Endothelial cell of umbilical vein (primary cell): ENCODE measurements at regions not wholly inside any gene's neighbourhood (a gene's known extent, or its start where the extent isn't known, plus 50 kb on each side); places are given as distances from the start of the nearest gene placed in this dataset.

Experiments used
- BruUV-seq: library from RNA; stranded (reverse); fragments of 400-500 nt; replicated peaks from 2 replicates; lab custom pipeline; 2021; lab: Mats Ljungman, UMichigan
- CTCF ChIA-PET: fragments of 300-600, 350-600 bp; sonication (Branson Sonifier 250); formaldehyde crosslinking; loops from one replicate; lab custom pipeline; 2021; ENCODE audit warnings: antibody characterized with exemption, inconsistent platforms; lab: Charles Lee
- POLR2A ChIA-PET: fragments of 300-600, 350-600 bp; sonication (Branson Sonifier 250); formaldehyde crosslinking; loops from one replicate; lab custom pipeline; 2021; ENCODE audit warnings: antibody characterized with exemption, inconsistent platforms; lab: Charles Lee
- DNase-seq: peaks from one replicate; pipeline ENCODE4 v3.0.0-alpha.2; 2011; ENCODE audit warnings: low read depth, low spot score
- FAIRE-seq: peaks from 2 replicates; lab custom pipeline; 2011; peaks lifted over from hg19 to GRCh38; lab: Jason Lieb, UNC
- H2AFZ ChIP-seq: 2 replicates; pipeline ENCODE4 v1.6.0; 2012; ENCODE audit warnings: low read depth, low read length, control low read depth, inconsistent platforms
- H3K27ac ChIP-seq: 2 replicates; pipeline ENCODE4 v1.5.1; 2011; ENCODE audit warnings: low read depth, mild to moderate bottlenecking, control low read depth, low read length, moderate library complexity; ENCODE audit not compliant: insufficient read depth
- H3K27me3 ChIP-seq, 2 experiments: 2 replicates each; pipeline versions ENCODE4 v1.6.0 to v1.6.1; 2011; ENCODE audit warnings: low read length in 2 of 2, mixed read lengths in 1 of 2; ENCODE audit not compliant: control insufficient read depth in 2 of 2, insufficient read depth in 2 of 2
- H3K36me3 ChIP-seq, 2 experiments: 2 replicates in 1 of 2; 3 replicates in 1 of 2; pipeline ENCODE4 v1.5.1; 2011; ENCODE audit warnings: low read length in 2 of 2, mild to moderate bottlenecking in 1 of 2, moderate library complexity in 1 of 2; ENCODE audit not compliant: control insufficient read depth in 2 of 2, insufficient read depth in 2 of 2; ENCODE audit errors: extremely low read depth in 1 of 2
- H3K4me1 ChIP-seq: 3 replicates; pipeline ENCODE4 v1.5.1; 2011; ENCODE audit warnings: mild to moderate bottlenecking, low read length; ENCODE audit not compliant: control insufficient read depth, insufficient read depth; ENCODE audit errors: extremely low read depth
- H3K4me2 ChIP-seq: 2 replicates; pipeline ENCODE4 v1.6.1; 2011; ENCODE audit warnings: low read length, control low read depth, mixed read lengths; ENCODE audit not compliant: insufficient read depth
- H3K4me3 ChIP-seq, 3 experiments: fragments of 200-600 bp in 1 of 3; sonication (generic), shearing (Covaris generic) in 1 of 3; replicated peaks in 1 of 3; 2 replicates each; pipeline ENCODE4 v1.5.1; 2011 to 2016; ENCODE audit warnings: control low read depth in 3 of 3, low read length in 3 of 3, mild to moderate bottlenecking in 2 of 3, inconsistent platforms in 1 of 3, low read depth in 1 of 3, moderate library complexity in 1 of 3; ENCODE audit not compliant: insufficient read depth in 1 of 3
- H3K79me2 ChIP-seq: 2 replicates; pipeline ENCODE4 v1.6.0; 2012; ENCODE audit warnings: low read length, inconsistent platforms; ENCODE audit not compliant: control insufficient read depth, insufficient read depth
- H3K9ac ChIP-seq: replicated peaks from 2 replicates; pipeline ENCODE3; 2011; ENCODE audit warnings: low read length, control low read depth; ENCODE audit not compliant: insufficient read depth; ENCODE audit errors: extremely low read depth
- H3K9me1 ChIP-seq: replicated peaks from 3 replicates; pipeline ENCODE4 v1.6.0; 2011; ENCODE audit warnings: mild to moderate bottlenecking, low read length; ENCODE audit not compliant: control insufficient read depth, insufficient read depth; ENCODE audit errors: extremely low read depth
- H3K9me3 ChIP-seq: replicated peaks from 2 replicates; pipeline ENCODE4 v1.5.1; 2012; ENCODE audit warnings: low read length, inconsistent platforms; ENCODE audit not compliant: control insufficient read depth, insufficient read depth
- H4K20me1 ChIP-seq: replicated peaks from 2 replicates; pipeline ENCODE3; 2011; ENCODE audit warnings: mild to moderate bottlenecking, low read length; ENCODE audit not compliant: control insufficient read depth, insufficient read depth; ENCODE audit errors: extremely low read depth
- EZH2 ChIP-seq: IDR thresholded peaks from 2 replicates; pipeline ENCODE4 v1.6.1; 2012; ENCODE audit warnings: borderline replicate concordance, low read depth, mild to moderate bottlenecking, moderate library complexity, low read length, inconsistent platforms; ENCODE audit not compliant: severe bottlenecking
- FOS ChIP-seq: IDR thresholded peaks from 2 replicates; pipeline ENCODE4 v1.6.1; 2011; ENCODE audit warnings: mild to moderate bottlenecking, low read length, moderate library complexity, borderline replicate concordance; ENCODE audit not compliant: insufficient read depth
- GATA2 ChIP-seq: IDR thresholded peaks from 2 replicates; pipeline ENCODE4 v1.7.0; 2011; ENCODE audit warnings: low read depth, mild to moderate bottlenecking, moderate library complexity, mixed read lengths, low read length; ENCODE audit not compliant: insufficient read length, insufficient read depth
- JUN ChIP-seq: IDR thresholded peaks from 2 replicates; pipeline ENCODE4 v1.6.1; 2011; ENCODE audit warnings: borderline replicate concordance, low read depth; ENCODE audit not compliant: insufficient read length, insufficient read depth
- MYC ChIP-seq: IDR thresholded peaks from one replicate; pipeline ENCODE4 v1.6.1; 2011; ENCODE audit warnings: mild to moderate bottlenecking, low read depth, low read length
- POLR2A ChIP-seq: IDR thresholded peaks from 2 replicates; pipeline ENCODE4 v1.6.1; 2012; ENCODE audit warnings: low read depth, mild to moderate bottlenecking, control low read depth, low read length
- POLR2AphosphoS5 ChIP-seq: IDR thresholded peaks from 2 replicates; pipeline ENCODE4 v1.6.1; 2012; ENCODE audit warnings: low read depth, mild to moderate bottlenecking, control low read depth, low read length, moderate library complexity; ENCODE audit not compliant: insufficient read depth
- dilution Hi-C: fragments of 300-500 bp; cut with MboI; formaldehyde crosslinking; loops from one replicate; pipeline ENCODE4 v1.15.0; 2019; ENCODE audit warnings: low sequenced_read_pairs; ENCODE audit not compliant: extremely low pct_ligation_motif_present
- intact Hi-C: fragments of 100-400 bp; cut with micrococcal nuclease; formaldehyde crosslinking; loops from one replicate; pipeline ENCODE4 v1.10.0; 2022
- TF ChIP-seq, protein P1 (sequence below): IDR thresholded peaks from 2 replicates; pipeline ENCODE4 v1.6.1; 2011; ENCODE audit not compliant: insufficient read depth, insufficient read length
- TF ChIP-seq, protein P2 (sequence below), 2 donors: IDR thresholded peaks; 1 replicate in 1 of 2; 2 replicates in 1 of 2; pipeline ENCODE4 v1.5.1; 2011; ENCODE audit warnings: low read length in 2 of 2, mild to moderate bottlenecking in 2 of 2, moderate library complexity in 2 of 2, control low read depth in 1 of 2, inconsistent platforms in 1 of 2, low read depth in 1 of 2; ENCODE audit not compliant: insufficient read depth in 1 of 2; ENCODE audit errors: extremely low read depth in 1 of 2

DNA sequence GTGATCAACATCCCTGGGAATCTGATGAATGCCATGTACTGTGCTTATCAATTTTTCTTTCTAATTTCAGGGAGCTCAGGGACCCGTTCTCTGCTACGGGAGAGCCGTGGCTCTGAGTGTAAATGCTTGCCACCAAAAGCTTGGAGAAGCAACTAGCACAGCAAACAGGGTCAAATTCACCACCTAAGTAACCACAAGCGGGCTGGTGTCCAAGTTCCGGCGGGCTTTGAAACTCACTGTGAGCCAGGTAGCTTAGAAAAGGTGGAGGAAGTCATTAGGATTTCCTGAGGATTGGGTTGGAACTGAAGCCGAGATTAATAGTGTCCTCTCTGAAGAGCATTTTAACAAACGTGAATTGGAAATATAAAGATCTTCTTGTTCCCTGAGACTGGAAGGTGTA is 87.2 kb downstream of the CLDN34 start:
- FAIRE-seq: peak; percentile 38
- Histone ChIP-seq H3K79me2 (peaks cover 51% of the 10 kb centered on the region), H3K4me2 (no peak overlapping the region), H3K4me1 (peaks cover 32% of the 10 kb centered on the region), H3K9me3 (no peaks in the 10 kb centered on the region), H3K9ac (no peak overlapping the region), H3K9me1 (no peaks in the 10 kb centered on the region), H2AFZ (no peak overlapping the region), H3K4me3 (no peak overlapping the region), H3K27me3 (no peaks in the 10 kb centered on the region), H4K20me1 (no peaks in the 10 kb centered on the region), H3K27ac (no peak overlapping the region), H3K36me3 (peaks cover 0 to 2% of the 10 kb centered on the region in 2 experiments)
- ChIA-PET POLR2A (no interaction called here), CTCF (interaction anchor here (1.1 kb wide), 1 partner anchor 65 kb away, joined by 3 read pairs; no protein-coding TSS in a partner anchor)
- no TSS peak for BruUV-seq
- no peak for TF ChIP-seq EZH2
- no peak for TF ChIP-seq JUN
- TF ChIP-seq FOS: no peak
- TF ChIP-seq POLR2AphosphoS5: no peak
- TF ChIP-seq, protein P1, sequence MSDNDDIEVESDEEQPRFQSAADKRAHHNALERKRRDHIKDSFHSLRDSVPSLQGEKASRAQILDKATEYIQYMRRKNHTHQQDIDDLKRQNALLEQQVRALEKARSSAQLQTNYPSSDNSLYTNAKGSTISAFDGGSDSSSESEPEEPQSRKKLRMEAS: no peak
- TF ChIP-seq, protein P2, sequence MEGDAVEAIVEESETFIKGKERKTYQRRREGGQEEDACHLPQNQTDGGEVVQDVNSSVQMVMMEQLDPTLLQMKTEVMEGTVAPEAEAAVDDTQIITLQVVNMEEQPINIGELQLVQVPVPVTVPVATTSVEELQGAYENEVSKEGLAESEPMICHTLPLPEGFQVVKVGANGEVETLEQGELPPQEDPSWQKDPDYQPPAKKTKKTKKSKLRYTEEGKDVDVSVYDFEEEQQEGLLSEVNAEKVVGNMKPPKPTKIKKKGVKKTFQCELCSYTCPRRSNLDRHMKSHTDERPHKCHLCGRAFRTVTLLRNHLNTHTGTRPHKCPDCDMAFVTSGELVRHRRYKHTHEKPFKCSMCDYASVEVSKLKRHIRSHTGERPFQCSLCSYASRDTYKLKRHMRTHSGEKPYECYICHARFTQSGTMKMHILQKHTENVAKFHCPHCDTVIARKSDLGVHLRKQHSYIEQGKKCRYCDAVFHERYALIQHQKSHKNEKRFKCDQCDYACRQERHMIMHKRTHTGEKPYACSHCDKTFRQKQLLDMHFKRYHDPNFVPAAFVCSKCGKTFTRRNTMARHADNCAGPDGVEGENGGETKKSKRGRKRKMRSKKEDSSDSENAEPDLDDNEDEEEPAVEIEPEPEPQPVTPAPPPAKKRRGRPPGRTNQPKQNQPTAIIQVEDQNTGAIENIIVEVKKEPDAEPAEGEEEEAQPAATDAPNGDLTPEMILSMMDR (IDR thresholded peaks at IDR 0.05; ENCODE audit: extremely low read depth in 1 of 2, insufficient read depth in 1 of 2, low read depth in 1 of 2, low read length in 2 of 2): no peak
- no peak for TF ChIP-seq MYC
- no peak for TF ChIP-seq POLR2A
- TF ChIP-seq GATA2: no peak
- dilution Hi-C loops (no loop called here), intact Hi-C loops (no loop called here)
- no peak for DNase-seq
